A673 (cell line): ENCODE measurements at regions not wholly inside any gene's neighbourhood (a gene's known extent, or its start where the extent isn't known, plus 50 kb on each side); places are given as distances from the start of the nearest gene placed in this dataset.

Experiments used
- BruUV-seq: library from RNA; stranded (reverse); fragments of 400-500 nt; replicated peaks from 2 replicates; lab custom pipeline; 2021; lab: Mats Ljungman, UMichigan
- CTCF ChIA-PET: fragments of 300-600 bp; sonication (Branson Sonifier 250); formaldehyde crosslinking; loops from one replicate; lab custom pipeline; 2022; ENCODE audit warnings: antibody characterized with exemption; lab: Charles Lee
- POLR2A ChIA-PET: fragments of 300-600 bp; sonication (Branson Sonifier 250); formaldehyde crosslinking; loops from one replicate; lab custom pipeline; 2022; ENCODE audit warnings: antibody characterized with exemption; ENCODE audit not compliant: low non-redundant PET; lab: Charles Lee
- DNase-seq: peaks from one replicate; pipeline ENCODE4 v3.0.0-alpha.2; 2015; ENCODE audit warnings: low spot score
- H3K27ac ChIP-seq: fragments of 200-600 bp; sonication (generic); 2 replicates; pipeline ENCODE4 v1.5.1; 2016; ENCODE audit warnings: mixed run types, low read depth, mild to moderate bottlenecking, mixed read lengths, antibody characterized with exemption, low read length; ENCODE audit not compliant: poor library complexity, severe bottlenecking
- H3K27me3 ChIP-seq: fragments of 200-600 bp; sonication (generic); replicated peaks from 2 replicates; pipeline ENCODE4 v1.6.1; 2017; ENCODE audit warnings: mixed run types, low read depth, mild to moderate bottlenecking, mixed read lengths, antibody characterized with exemption, low read length; ENCODE audit not compliant: insufficient read depth, poor library complexity
- H3K36me3 ChIP-seq: fragments of 200-600 bp; sonication (generic); 2 replicates; pipeline ENCODE4 v1.6.1; 2016; ENCODE audit warnings: mixed run types, mild to moderate bottlenecking, mixed read lengths, antibody characterized with exemption, low read length; ENCODE audit not compliant: insufficient read depth, poor library complexity, severe bottlenecking
- H3K4me1 ChIP-seq: fragments of 200-600 bp; sonication (generic); 2 replicates; pipeline ENCODE4 v1.6.1; 2017; ENCODE audit warnings: mixed run types, mild to moderate bottlenecking, mixed read lengths, antibody characterized with exemption, low read length; ENCODE audit not compliant: insufficient read depth, poor library complexity, severe bottlenecking
- H3K4me3 ChIP-seq: fragments of 200-600 bp; sonication (generic); 2 replicates; pipeline ENCODE4 v1.5.1; 2016; ENCODE audit warnings: low read depth, mixed run types, mild to moderate bottlenecking, mixed read lengths, low read length; ENCODE audit not compliant: poor library complexity, severe bottlenecking
- H3K9me3 ChIP-seq: fragments of 200-600 bp; sonication (generic); 2 replicates; pipeline ENCODE4 v1.6.1; 2016; ENCODE audit warnings: mixed run types, low read depth, mild to moderate bottlenecking, mixed read lengths, antibody characterized with exemption, low read length; ENCODE audit not compliant: poor library complexity, severe bottlenecking
- EZH2 ChIP-seq: fragments of 200-600 bp; sonication (generic); IDR thresholded peaks from 2 replicates; pipeline ENCODE4 v1.6.1; 2017; ENCODE audit warnings: borderline replicate concordance, low read depth, mild to moderate bottlenecking, mixed read lengths, antibody characterized with exemption, low read length; ENCODE audit not compliant: poor library complexity, severe bottlenecking
- intact Hi-C: fragments of 100-400 bp; cut with micrococcal nuclease; formaldehyde crosslinking; loops from one replicate; pipeline ENCODE4 v1.10.0; 2022; ENCODE audit not compliant: unreplicated experiment
- TF ChIP-seq, protein P1 (sequence below): fragments of 300-800, 200-600 bp; sonication (generic); conservative IDR thresholded peaks from 2 replicates; pipeline ENCODE4 v1.5.1; 2017; ENCODE audit warnings: low read depth, mild to moderate bottlenecking, antibody characterized with exemption, low read length, moderate library complexity, mixed read lengths

DNA sequence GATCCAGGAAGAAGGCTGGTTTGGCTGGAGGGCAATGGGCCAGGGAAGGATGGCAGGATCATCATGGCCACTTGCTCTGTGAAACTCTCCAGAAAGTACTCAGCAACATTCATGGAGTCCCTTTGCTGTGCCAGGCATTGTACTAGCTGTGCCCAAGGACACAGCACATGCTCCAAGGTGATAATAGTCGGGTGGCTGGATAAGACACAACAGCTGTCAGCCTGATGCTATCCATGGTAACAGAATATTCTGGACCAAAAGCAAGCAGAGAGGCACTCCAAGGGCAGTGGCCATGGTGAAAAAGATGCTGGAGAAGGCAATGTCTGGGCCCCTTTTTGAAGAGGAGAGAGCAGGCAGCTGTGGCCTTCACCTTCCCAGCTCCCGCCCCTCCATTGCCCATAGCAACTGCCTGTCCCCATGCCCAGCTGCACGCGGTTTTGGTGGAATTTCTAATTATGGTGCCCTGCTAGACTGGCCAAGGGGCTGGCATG is 113.8 kb upstream of the CPEB4 start:
- no peaks in the 10 kb centered on the region for H3K36me3 ChIP-seq
- H3K4me1 ChIP-seq = no peaks in the 10 kb centered on the region
- TF ChIP-seq, protein P1, sequence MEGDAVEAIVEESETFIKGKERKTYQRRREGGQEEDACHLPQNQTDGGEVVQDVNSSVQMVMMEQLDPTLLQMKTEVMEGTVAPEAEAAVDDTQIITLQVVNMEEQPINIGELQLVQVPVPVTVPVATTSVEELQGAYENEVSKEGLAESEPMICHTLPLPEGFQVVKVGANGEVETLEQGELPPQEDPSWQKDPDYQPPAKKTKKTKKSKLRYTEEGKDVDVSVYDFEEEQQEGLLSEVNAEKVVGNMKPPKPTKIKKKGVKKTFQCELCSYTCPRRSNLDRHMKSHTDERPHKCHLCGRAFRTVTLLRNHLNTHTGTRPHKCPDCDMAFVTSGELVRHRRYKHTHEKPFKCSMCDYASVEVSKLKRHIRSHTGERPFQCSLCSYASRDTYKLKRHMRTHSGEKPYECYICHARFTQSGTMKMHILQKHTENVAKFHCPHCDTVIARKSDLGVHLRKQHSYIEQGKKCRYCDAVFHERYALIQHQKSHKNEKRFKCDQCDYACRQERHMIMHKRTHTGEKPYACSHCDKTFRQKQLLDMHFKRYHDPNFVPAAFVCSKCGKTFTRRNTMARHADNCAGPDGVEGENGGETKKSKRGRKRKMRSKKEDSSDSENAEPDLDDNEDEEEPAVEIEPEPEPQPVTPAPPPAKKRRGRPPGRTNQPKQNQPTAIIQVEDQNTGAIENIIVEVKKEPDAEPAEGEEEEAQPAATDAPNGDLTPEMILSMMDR = no peak
- TF ChIP-seq EZH2 = no peak
- no TSS peak for BruUV-seq
- intact Hi-C loops = no loop called here
- ChIA-PET CTCF (no interaction called here), POLR2A (no interaction called here)
- H3K27ac ChIP-seq = no peak overlapping the region
- no peaks in the 10 kb centered on the region for H3K27me3 ChIP-seq
- no peaks in the 10 kb centered on the region for H3K9me3 ChIP-seq
- no peak overlapping the region for H3K4me3 ChIP-seq
- DNase-seq = no peak

DNA sequence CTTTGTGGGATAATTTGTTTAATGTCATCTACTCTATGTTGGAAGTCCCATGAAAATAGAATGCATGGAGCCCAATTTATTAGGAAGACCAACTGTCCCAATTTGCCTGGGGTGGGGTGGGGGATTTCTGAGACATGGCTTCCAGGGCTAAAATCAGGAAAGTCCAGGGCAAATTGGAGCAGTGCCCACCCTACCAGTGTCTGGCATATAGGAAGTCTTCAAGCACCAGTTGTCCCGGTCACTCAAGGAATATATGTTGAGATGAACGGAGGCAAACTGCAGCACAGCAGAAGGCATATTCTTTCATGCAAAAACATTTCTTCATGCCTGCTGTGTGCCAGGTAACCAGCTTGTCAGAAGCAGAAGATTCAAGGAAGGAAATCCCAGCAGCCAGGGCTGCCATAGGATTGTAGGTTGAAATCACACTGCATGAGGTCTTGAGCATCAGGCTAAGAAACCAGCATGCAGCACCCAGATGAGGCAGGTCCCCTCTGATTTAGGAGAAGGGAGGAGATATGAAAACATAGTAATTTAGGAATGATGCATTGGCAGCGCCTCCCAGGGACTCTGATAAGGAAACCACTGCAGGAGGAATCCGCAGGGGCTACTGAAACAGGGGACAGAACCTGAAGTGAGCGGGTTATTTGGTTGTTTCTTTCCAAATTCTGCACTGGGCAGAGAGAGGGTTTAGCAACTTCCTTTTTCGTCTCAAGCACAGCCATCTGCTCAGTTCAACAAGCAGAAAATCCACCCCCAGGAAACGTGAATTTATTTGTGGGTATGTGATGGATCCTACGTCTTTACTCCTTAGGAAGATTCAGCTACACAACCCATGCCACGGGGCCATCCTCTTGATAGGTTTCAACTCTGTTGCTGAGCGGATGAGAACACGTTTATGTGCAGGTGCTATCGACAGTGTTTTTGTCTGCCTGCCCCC is 112.6 kb upstream of the CPEB4 start:
- TF ChIP-seq, protein P1 = no peak
- TF ChIP-seq EZH2 = no peak
- Histone ChIP-seq H3K36me3 (no peaks in the 10 kb centered on the region), H3K4me1 (no peaks in the 10 kb centered on the region), H3K27ac (no peak overlapping the region), H3K4me3 (no peak overlapping the region), H3K27me3 (no peaks in the 10 kb centered on the region), H3K9me3 (no peaks in the 10 kb centered on the region)
- POLR2A ChIA-PET = no interaction called here
- no peak for DNase-seq
- no TSS peak for BruUV-seq
- CTCF ChIA-PET = no interaction called here
- intact Hi-C loops = no loop called here

DNA sequence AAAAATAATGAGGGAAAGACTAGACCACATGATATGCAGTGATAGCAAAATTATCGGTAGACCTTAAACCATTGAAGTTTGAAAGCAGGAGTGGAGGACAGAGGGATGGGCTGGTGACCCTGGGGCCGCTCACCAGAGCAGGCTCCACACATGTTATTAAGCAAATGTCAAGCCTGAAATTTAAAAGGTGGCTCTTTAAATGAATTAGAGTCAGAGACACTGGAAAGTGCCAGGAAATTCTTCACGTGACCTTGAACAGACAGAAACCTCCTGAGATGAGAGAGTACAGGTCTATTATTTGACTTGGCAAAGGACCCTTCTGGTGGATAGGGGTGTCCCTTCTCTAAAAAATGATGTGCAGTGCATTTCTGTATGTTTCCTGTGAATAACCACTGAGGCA is 111.0 kb upstream of the CPEB4 start:
- BruUV-seq = no TSS peak
- no peak for DNase-seq
- Histone ChIP-seq H3K9me3 (no peaks in the 10 kb centered on the region), H3K27me3 (no peaks in the 10 kb centered on the region), H3K27ac (no peak overlapping the region), H3K36me3 (no peaks in the 10 kb centered on the region), H3K4me1 (peaks cover 10% of the 10 kb centered on the region), H3K4me3 (no peak overlapping the region)
- intact Hi-C loops = no loop called here
- CTCF ChIA-PET = no interaction called here
- POLR2A ChIA-PET = no interaction called here
- TF ChIP-seq, protein P1 = no peak
- no peak for TF ChIP-seq EZH2
